Right renal pelvis (tissue), 4 donors: ENCODE measurements at regions not wholly inside any gene's neighbourhood (a gene's known extent, or its start where the extent isn't known, plus 50 kb on each side); places are given as distances from the start of the nearest gene placed in this dataset.
"Not testable (repeated sequence)": the region's sequence is repeated elsewhere in the genome, so short reads cannot be mapped to it uniquely, and the experiment has no call there.

Source experiments
- DNase-seq, 4 donors: peaks; one replicate each; pipeline ENCODE4 v3.0.0-alpha.2; 2013; ENCODE audit warnings: low read depth in 4 of 4, low spot score in 3 of 4, missing footprints in 1 of 4

GRCh38 chr19:31525610-31526147 lies 176.4 kb upstream of the TSHZ3 start:
- no peak for DNase-seq

GRCh38 chr19:31527443-31527842 lies 178.2 kb upstream of the TSHZ3 start:
- no peak for DNase-seq

- no peak for DNase-seq
Measured at GRCh38 chr19:31528261-31528660, 179.0 kb upstream of the TSHZ3 start.

GRCh38 chr19:31529121-31529520 lies 179.9 kb upstream of the TSHZ3 start:
- DNase-seq = no peak

DNA sequence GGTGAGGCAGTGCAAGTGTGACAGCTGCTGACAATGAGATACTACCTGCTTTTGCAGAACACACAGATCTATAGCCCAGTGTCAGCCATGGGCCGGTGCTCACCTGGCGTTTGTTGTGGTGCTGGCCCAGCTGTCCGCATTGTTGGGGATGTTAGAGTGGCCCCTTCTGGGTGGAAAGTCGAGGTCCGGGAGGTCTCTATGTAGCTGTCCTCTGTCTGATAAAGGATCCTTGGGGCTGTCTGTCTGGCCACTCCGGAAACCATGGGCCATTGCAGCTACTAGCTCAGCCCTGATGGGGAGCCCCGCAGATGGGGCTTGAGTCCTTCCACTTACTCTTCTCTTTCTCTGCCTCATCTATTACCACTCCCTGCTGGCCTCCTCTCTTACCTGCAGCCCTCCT lies 181.5 kb upstream of the TSHZ3 start:
- no peak for DNase-seq

DNA sequence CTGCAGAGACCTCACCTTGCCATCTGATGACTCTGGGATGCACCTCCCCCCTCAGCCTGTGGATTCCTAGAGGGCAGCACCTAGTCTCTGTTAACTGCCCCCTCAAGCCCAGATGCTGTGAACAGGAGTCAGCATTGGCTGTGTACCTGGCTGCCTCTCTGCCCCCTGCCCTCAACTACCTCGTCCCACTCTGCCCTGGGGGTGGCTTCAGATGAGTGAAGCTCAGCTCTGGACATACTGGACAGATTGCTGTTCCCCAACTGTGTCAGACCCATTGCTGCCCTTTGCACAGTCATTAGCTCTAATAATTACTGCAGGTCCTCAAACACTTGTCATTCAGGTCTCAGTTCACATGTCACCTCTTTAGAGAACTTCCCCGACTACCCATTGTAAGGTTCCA lies 182.1 kb upstream of the TSHZ3 start:
- DNase-seq = no peak

- DNase-seq = no peak
Measured at GRCh38 chr19:31532034-31532433, 182.8 kb upstream of the TSHZ3 start.

GRCh38 chr19:31533114-31533513 lies 183.9 kb upstream of the TSHZ3 start:
- DNase-seq = no peak

- no peak for DNase-seq
Measured at GRCh38 chr19:31534231-31534630, 185.0 kb upstream of the TSHZ3 start.

DNA sequence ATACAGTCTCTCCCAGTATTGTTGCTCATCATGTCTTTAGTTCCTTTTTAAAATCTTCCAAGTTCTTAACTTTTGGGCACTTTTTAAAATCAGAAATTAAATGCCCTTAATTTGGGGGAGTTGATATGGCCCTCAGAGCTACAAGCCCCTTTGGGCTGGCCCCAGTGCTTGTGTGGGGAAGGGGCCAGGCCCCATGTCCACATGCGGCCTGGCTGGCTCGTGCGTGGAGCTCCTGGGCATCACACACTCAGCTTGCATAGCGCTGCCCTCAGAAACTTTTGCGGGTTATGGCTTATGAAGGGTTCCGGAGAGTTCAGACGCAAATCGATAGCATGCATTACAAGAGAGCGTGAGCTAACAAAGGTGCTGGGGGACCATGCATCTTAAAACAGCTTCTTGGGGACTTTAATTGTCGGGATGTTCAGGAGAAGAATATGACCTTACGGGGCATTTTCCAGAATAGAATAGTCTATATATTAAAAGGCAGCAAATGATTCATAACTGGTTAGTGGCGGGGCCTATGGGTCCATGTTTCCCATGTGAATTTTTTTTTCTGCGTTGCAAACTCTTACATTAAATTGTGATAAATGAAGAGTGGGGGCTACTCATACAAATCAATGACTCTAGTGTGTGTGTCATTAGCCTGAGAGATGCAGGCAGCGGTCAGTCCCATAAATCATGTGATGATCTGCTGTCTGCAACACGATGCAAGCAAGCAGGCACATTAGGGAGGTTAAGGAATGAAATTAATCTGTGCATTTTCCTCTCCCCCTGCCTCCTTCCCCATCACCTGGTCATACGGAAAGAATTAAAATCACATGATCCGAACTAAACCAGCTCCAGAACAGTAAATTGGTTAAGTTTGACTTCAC lies 185.8 kb upstream of the TSHZ3 start:
- DNase-seq = no peak

DNA sequence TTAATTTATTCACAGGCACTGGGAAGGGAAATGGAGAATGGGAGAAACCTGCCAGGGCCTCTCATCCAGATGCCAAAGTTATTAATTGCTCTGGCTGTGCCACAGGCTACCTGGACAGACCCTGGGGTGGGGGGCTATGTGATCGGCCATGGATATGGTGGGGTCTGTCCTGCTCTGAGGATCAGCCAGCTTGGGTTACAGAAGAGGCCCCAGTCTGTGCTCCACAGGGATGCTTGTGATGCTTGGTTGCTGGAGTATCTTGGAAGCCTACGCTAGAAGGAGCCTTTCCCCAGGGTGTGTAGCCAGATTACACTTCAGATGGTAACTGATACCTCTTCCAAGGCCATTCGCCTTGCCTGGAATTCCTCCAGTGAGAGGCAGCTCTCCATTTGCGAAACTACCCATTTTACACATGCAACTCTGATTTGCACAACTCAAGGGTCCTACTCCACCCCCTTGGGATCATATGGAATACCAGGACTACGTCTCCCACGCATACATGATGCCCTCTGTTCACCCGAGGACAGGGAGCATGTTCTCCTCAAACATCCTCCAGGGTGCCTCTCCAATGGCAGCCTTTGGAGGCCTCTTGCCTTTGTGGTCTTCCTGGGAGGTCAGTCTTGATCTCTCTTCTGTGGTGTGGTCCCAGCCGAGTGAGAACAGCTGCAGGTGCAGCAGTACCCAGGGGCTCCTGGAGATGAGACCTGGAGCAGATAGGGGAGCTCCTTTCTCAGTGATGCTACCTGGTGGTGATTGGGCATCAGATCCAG lies 186.6 kb upstream of the TSHZ3 start:
- no peak for DNase-seq

DNA sequence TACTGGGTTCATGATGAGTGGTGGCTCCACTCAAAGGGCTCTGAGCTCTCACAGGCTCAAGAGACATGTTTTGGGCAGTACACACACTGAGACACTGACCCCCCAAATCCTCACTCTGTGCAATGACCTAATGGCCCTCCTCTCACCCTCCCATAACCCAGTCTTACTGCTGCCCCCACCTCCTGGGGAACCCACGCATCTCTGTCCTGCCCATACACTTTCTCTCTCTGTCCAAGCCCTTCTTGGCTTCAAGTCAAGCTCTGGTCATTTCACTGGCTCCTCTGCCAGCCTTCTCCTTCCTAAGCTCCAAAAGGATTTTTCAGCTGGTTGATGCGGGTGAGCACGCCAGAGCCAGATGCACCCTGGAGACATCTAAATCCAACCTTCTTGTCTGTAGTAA lies 187.9 kb upstream of the TSHZ3 start:
- no peak for DNase-seq

GRCh38 chr19:31537902-31538301 lies 188.7 kb upstream of the TSHZ3 start:
- not testable (repeated sequence) for DNase-seq

- no peak for DNase-seq
Measured at GRCh38 chr19:31538879-31539278, 189.6 kb upstream of the TSHZ3 start.

GRCh38 chr19:31539386-31539785 lies 190.2 kb upstream of the TSHZ3 start:
- DNase-seq = no peak

- DNase-seq = no peak
Measured at GRCh38 chr19:31541396-31541795, 192.2 kb upstream of the TSHZ3 start.

DNA sequence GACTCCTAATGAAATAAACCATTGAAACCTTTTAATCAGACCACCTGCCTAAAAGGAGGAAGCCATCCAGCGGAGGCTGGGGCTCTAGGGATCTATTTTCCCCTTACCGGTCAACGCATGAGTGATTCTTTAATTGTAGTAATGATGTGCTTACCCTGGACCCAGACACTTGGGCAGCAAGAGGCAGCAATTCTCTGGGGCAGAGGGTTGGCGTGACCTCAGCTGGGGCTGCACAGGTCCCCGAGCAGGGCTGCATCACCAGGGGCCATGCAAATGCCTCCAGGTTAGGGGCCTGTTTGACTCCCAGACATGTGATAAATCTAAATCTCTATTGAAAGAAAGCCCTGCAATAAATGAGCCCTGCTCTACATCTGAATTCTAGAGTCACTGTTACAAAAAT lies 194.2 kb upstream of the TSHZ3 start:
- DNase-seq = no peak

GRCh38 chr19:31545777-31546176 lies 196.5 kb upstream of the TSHZ3 start:
- no peak for DNase-seq

DNA sequence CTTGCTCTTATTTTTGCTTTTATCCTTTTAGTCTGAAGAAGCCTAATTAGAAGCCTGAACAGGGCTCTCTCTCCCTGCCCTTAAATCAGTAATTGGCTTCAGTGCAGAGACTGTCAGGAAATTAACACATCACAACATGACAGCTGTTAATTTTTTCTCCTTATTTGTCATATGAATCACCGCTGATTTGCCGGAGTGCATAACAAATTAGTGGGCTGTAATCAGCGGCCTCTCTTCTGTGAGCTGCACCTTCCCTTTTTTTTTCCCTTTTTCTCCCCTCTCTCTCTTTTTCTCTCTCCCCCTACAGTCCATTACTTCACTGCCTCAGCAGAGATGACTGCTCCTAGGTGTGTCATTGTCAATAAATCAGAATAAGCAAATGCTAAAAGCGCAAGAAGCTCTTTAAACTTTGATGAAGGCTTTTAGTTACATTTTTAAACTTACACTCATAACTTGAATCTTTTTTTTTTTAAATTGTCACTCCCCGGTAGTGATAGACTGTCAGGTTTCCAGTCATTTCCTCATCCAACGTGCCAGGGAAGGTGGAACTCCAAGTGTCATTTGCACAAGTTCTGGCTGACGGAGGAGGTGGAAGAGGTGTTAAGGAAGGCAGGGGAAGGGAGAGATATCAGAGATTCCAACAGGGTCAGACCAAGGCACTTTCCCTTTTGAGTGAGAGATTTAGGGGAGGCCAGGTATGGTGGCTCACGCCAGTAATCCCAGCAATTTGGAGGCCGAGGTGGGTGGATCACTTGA lies 197.1 kb upstream of the TSHZ3 start:
- no peak for DNase-seq

DNA sequence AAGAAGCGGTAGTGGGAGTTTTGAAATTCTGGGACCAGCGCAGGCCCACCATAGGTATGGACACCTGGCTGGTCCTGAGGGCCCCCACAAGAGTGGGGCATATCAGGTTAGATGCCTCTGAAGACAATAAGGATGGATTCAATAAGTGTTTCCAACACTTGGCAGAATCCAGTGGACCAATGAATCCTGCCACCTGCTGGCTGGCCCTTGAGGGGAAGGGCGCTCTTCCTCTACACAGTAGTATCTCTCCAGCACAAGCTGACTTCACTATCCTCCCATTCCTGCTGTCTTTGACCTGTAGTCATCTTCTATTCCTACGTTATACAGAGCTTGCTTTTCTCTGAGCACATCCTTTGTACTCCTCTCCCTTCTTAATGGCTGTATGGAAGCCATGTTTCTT lies 199.7 kb upstream of the TSHZ3 start:
- DNase-seq = no peak
